Muscle layer of colon (tissue), 2 donors: ENCODE measurements at regions not wholly inside any gene's neighbourhood (a gene's known extent, or its start where the extent isn't known, plus 50 kb on each side); places are given as distances from the start of the nearest gene placed in this dataset.
"Not testable (repeated sequence)": the region's sequence is repeated elsewhere in the genome, so short reads cannot be mapped to it uniquely, and the experiment has no call there.

Experiments
- H3K27ac ChIP-seq: one replicate; pipeline ENCODE4 v1.7.0; 2013; ENCODE audit warnings: low read depth, mild to moderate bottlenecking, low read length, moderate library complexity
- H3K27me3 ChIP-seq, 2 donors: one replicate each; pipeline ENCODE4 v1.7.0; 2013; ENCODE audit warnings: low read length in 2 of 2, mild to moderate bottlenecking in 2 of 2; ENCODE audit not compliant: insufficient read depth in 2 of 2, control insufficient read depth in 1 of 2
- H3K36me3 ChIP-seq: one replicate; pipeline ENCODE4 v1.7.0; 2013; ENCODE audit warnings: mild to moderate bottlenecking, low read length; ENCODE audit not compliant: insufficient read depth
- H3K4me1 ChIP-seq: one replicate; pipeline ENCODE4 v1.7.0; 2013; ENCODE audit warnings: mild to moderate bottlenecking, low read length; ENCODE audit not compliant: insufficient read depth
- H3K4me3 ChIP-seq, 2 donors: one replicate each; pipeline ENCODE4 v1.7.0; 2013; ENCODE audit warnings: low read length in 2 of 2, low read depth in 1 of 2, mild to moderate bottlenecking in 1 of 2, moderate library complexity in 1 of 2
- H3K9ac ChIP-seq: one replicate; pipeline ENCODE4 v1.7.0; 2013; ENCODE audit warnings: low read length
- H3K9me3 ChIP-seq: one replicate; pipeline ENCODE4 v1.7.0; 2013; ENCODE audit warnings: mild to moderate bottlenecking, low read length
- donor health status: abdominal sarcoma.
- donor health status: Adenocarcinoma of cecum.

DNA sequence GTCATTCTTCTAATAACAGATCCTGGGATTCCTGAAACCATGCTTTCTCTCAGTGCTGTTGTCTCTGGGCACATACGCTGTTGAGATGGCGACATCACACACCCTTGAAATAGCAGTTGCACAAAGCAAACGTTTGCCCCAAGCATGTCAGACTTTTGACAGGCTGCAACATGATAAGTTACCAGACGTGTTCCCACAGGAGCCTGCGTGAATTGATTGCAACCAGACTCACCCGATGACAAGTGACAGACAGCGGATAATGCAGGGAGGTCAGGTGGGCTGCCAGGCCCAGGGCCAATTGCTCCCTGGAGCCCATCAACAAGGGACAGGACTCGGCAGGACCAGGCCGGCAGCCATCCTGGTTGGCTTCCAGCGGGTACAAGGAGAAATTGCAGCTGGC is 310.9 kb downstream of the SIPA1L2 start:
- Histone ChIP-seq H3K4me1 (peaks cover 20% of the 10 kb centered on the region), H3K9me3 (no peaks in the 10 kb centered on the region), H3K27me3 (no peaks in the 10 kb centered on the region), H3K9ac (no peak overlapping the region), H3K4me3 (no peak overlapping the region), H3K36me3 (no peaks in the 10 kb centered on the region), H3K27ac (no peak overlapping the region)

DNA sequence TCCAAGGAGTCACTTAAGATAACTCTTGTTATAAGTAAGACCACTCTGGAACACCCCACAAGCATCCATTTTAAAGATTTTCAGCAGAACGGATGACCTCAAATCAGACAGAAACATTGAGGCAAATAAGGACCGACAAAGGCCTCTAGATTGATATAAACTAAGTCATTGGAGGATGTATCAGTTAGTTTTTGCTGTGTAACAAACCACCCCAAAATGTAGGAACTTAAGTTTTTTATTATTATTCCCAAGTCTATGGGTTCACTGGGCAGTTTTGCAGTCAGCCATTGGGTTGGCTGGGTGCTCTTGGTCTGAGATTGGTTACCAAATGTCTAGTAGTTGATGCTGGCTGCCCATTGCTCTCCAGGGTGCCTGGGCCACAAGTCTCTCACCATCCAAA is 311.8 kb downstream of the SIPA1L2 start:
- Histone ChIP-seq H3K9ac (no peak overlapping the region), H3K4me1 (peaks cover 20% of the 10 kb centered on the region), H3K36me3 (no peaks in the 10 kb centered on the region), H3K27ac (no peak overlapping the region), H3K27me3 (no peaks in the 10 kb centered on the region), H3K9me3 (no peaks in the 10 kb centered on the region), H3K4me3 (no peak overlapping the region)

DNA sequence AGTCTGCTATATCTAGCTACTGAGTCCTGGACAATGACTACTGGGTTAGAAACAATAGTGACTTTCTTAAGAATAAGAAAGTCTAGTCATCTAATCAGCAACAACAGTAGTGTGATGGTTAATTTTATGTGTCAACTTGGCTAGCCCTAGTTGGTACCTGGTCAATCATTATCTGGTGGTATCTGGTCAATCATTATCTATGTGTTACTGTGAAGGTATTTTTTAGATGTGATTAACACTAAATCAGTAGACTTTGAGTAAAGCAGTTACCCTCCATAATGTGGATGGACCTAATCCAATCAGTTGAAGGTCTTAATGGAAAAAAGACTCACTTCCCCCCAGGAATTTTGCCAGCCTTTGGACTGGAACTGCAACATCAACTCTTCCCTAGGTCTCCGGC is 312.6 kb downstream of the SIPA1L2 start:
- peaks cover 20% of the 10 kb centered on the region for H3K4me1 ChIP-seq
- no peaks in the 10 kb centered on the region for H3K9me3 ChIP-seq
- H3K36me3 ChIP-seq = no peaks in the 10 kb centered on the region
- no peaks in the 10 kb centered on the region for H3K27me3 ChIP-seq
- H3K4me3 ChIP-seq = no peak overlapping the region
- no peak overlapping the region for H3K9ac ChIP-seq
- no peak overlapping the region for H3K27ac ChIP-seq

DNA sequence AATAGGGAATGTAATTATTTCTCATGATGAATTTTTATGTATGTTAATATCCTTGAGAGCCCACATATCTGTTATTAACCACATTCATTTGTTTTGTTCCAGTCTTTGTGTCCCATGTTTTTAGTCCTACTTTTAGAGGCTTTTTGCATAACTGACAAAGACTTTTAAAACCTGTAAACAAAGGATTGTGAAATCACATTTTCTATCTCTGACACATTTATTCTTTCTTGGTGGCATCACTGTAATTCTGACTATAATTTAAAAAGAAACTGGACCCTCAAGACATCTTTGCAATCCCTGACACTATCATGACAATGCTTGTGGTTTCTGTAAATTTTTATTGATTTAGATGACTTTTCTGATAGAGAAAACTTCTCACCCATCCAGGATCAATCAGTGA is 313.1 kb downstream of the SIPA1L2 start:
- no peaks in the 10 kb centered on the region for H3K9me3 ChIP-seq
- H3K36me3 ChIP-seq = no peaks in the 10 kb centered on the region
- H3K9ac ChIP-seq = no peak overlapping the region
- peaks cover 20% of the 10 kb centered on the region for H3K4me1 ChIP-seq
- H3K27me3 ChIP-seq = no peaks in the 10 kb centered on the region
- no peak overlapping the region for H3K4me3 ChIP-seq
- H3K27ac ChIP-seq = no peak overlapping the region

DNA sequence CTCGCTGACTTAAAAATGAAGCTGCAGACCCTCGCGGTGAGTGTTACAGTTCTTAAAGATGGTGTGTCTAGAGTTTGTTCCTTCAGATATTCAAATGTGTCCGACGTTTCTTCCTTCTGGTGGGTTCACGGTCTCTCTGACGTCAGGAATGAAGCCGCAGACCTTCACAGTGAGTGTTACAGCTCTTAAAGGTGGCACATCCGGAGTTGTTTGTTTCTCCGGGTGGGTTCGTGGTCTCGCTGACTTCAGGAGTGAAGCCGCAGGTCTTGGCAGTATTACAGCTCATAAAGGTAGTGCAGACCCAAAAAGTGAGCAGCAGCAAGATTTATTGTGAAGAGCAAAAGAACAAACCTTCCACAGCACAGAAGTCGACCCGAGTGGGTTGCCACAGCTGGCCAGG is 316.1 kb downstream of the SIPA1L2 start:
- H3K4me3 ChIP-seq, H3K4me1 ChIP-seq, H3K9me3 ChIP-seq, H3K27ac ChIP-seq, H3K36me3 ChIP-seq, H3K27me3 ChIP-seq, H3K9ac ChIP-seq: not testable (repeated sequence)

DNA sequence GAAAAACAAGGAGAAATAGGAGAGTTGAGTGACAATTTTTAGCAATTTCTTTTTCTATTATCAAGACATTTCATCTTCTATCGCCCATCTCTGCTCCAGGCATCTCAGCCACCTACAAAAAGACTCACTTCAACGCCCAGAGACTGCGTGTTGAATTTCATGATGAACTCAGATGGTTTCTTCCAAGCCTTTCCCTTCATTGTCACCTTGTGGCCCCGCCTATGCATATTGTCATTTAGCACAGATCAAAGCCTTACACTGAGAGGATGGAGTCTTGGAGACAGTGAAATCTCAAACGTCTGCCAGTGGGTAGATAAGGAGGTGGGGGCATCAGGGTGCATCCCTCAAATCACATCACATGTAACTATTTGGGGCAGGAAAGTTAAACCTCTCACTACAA is 319.4 kb downstream of the SIPA1L2 start:
- H3K27me3 ChIP-seq = no peaks in the 10 kb centered on the region

DNA sequence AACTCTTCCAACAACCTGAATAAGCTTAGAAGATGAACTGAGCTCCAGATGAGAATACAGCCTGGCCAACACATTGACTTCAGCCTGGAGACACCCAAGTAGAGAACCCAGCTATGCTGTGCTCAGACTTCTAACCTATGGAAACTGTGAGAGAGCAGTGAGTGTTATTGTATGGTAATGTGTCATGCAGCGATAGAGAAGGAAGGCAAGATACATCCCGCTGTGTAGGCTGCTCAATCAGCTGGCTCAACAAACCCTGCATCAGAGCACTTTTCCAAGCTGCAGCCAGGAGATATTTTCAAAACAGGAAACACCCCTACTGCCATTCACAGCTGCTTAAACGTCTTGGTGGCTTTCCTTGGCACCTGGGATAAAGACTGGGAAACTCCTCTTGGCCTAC is 321.3 kb downstream of the SIPA1L2 start:
- H3K36me3 ChIP-seq = no peaks in the 10 kb centered on the region
- H3K4me1 ChIP-seq = peaks cover 7% of the 10 kb centered on the region
- no peak overlapping the region for H3K9ac ChIP-seq
- no peak overlapping the region for H3K4me3 ChIP-seq
- no peaks in the 10 kb centered on the region for H3K27me3 ChIP-seq
- no peaks in the 10 kb centered on the region for H3K9me3 ChIP-seq
- H3K27ac ChIP-seq = no peak overlapping the region

More for the DNA sequence above, 319.4 kb downstream of the SIPA1L2 start:
- Histone ChIP-seq H3K9me3 (no peaks in the 10 kb centered on the region), H3K4me1 (peaks cover 7% of the 10 kb centered on the region), H3K9ac (no peak overlapping the region), H3K4me3 (no peak overlapping the region), H3K27ac (no peak overlapping the region), H3K36me3 (no peaks in the 10 kb centered on the region)

DNA sequence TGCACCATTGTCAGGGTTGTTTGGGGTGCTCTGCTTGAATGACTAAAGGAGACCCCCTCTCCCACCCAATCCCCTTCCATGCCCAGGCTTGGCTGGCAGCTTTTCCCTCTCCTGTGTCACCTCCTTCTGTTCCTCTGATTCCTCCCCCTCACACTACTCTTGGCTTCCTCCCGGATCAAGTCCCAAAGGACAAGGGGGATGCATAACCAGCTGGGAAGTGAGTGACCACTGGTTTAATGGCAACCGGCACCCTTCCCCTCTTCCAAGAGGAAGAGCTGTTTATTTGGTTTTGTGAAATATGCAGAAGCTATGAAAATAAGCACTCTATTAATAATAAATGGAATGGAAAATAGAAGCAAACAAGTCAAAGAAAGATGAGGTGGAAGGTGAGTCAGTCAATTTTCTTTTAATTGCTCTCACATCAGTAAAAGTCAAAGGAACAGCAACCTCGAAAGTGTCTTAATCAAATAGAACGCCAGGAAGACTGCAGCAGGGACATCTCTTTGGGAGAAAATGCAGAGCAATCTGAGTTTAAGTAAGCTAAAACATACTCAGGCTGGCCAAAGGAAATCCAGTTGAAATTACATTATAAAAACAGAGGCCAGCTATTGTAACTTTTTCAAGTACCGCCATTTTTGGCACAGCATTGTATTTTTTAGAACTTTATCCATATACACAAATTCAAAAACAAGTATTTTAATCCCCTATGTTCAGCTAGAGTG is 322.5 kb downstream of the SIPA1L2 start:
- Histone ChIP-seq H3K9me3 (no peaks in the 10 kb centered on the region), H3K27ac (no peak overlapping the region), H3K4me1 (peaks cover 7% of the 10 kb centered on the region), H3K9ac (no peak overlapping the region), H3K36me3 (no peaks in the 10 kb centered on the region), H3K27me3 (no peaks in the 10 kb centered on the region), H3K4me3 (no peak overlapping the region)

DNA sequence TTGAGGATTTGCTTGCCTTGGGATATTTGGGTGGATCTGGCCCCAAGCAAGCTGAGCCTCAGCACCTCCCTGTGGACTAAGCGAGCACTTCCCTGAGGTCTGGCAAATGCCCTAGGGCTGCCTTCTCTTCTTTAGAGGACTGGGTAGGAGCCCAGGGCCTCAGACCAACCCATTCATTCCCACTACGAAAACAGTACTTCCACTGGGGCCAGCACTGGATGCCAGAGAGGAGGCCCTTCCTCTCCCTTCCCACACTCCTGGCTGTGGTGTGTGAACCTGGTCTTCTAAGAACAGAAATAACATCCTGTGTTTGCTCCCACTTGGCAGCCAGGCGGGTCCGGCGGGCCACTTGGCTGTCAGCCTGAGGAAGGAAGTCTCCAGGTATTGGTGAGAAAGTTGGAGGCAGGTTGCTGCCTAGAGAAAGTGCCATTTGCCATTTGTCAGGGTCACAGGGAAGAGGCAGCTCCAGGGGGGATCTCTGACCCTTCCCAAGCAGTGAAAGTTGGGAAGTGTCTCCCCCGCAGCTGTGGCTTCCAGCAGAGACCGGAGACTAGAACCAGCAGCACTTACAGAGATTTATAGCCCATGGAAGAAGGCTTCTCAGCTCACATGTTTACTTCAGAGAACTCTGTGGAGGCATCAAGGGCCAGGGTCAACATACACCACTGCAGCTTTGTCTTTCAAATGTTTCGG is 323.5 kb downstream of the SIPA1L2 start:
- Histone ChIP-seq H3K9ac (no peak overlapping the region), H3K27me3 (no peaks in the 10 kb centered on the region), H3K9me3 (no peaks in the 10 kb centered on the region), H3K4me3 (no peak overlapping the region), H3K27ac (no peak overlapping the region), H3K36me3 (no peaks in the 10 kb centered on the region), H3K4me1 (peaks cover 7% of the 10 kb centered on the region)

DNA sequence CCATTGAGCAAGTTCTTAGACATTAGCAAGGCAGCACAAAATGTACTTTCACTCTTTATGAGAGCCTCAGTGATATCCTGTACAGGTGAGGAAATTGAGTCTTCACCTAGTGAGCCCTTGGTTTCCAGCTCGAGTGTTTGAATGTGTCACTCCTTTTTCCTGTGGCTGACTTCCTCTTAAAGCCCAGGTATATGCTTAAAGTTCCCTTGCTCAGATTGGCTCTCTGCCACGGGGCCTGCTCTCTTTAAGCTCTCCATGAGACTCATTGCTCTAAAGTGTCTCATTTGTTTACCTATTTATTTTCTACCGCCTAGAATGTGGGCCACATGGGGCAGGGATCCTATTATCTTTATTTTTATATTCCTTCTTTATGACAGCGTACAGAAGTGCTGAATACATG is 324.9 kb downstream of the SIPA1L2 start:
- no peaks in the 10 kb centered on the region for H3K27me3 ChIP-seq
- H3K4me1 ChIP-seq = peaks cover 7% of the 10 kb centered on the region
- H3K9me3 ChIP-seq = no peaks in the 10 kb centered on the region
- no peaks in the 10 kb centered on the region for H3K36me3 ChIP-seq
- H3K4me3 ChIP-seq = no peak overlapping the region
- H3K9ac ChIP-seq = no peak overlapping the region
- no peak overlapping the region for H3K27ac ChIP-seq

DNA sequence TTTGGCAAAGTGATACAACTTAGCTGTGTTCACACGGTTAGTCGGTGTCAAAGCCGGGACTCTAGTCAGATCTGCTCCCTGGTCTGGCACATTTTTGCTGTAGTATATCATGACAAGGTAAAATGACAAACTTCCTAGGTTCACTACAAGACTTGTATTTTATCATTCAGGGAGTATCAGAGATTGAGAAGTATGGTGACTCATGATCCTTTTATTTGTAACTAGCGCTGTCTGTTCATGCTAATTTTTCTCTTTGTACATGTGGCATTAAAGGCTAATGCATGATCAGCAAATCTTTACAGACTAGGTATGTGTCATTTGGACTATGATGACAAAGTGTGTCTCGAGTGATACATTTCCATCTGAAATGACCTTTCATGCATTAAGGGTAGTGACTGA is 326.7 kb downstream of the SIPA1L2 start:
- H3K27ac ChIP-seq = no peak overlapping the region

More for the DNA sequence above, 326.7 kb downstream of the SIPA1L2 start:
- Histone ChIP-seq H3K9me3 (no peaks in the 10 kb centered on the region), H3K4me3 (no peak overlapping the region), H3K27me3 (no peaks in the 10 kb centered on the region), H3K9ac (no peak overlapping the region), H3K4me1 (peaks cover 7% of the 10 kb centered on the region), H3K36me3 (no peaks in the 10 kb centered on the region)
